Pons (tissue), 1 donor: ENCODE measurements at regions not wholly inside any gene's neighbourhood (a gene's known extent, or its start where the extent isn't known, plus 50 kb on each side); places are given as distances from the start of the nearest gene placed in this dataset.
"Not testable (repeated sequence)": the region's sequence is repeated elsewhere in the genome, so short reads cannot be mapped to it uniquely, and the experiment has no call there.

Source experiments
- DNase-seq: peaks from one replicate; pipeline ENCODE4 v3.0.0-alpha.2; 2016; ENCODE audit warnings: low spot score

GRCh38 chr3:82015241-82015640 is 253.8 kb upstream of the GBE1 start:
- DNase-seq, result no peak

DNA sequence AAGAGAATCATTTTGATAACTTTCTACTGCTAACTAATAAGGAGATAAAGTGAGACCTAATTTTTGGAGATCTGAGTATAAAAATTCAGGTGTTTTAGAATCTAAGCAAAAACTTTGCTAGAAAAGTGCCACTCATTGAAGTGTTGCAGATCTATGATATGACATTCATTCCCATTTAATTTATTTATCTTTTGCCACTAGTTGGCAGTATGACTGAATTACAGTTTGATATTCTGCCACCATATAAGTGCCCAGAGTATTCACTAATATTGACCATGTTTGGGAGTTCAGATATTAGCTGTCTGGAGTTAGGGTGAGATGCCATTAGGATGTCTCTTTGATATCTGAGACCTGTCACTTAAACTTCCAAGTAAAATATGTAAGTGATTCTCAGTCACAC is 251.3 kb upstream of the GBE1 start:
- no peak for DNase-seq

- DNase-seq, result no peak
Observed at GRCh38 chr3:82011336-82011735, 249.9 kb upstream of the GBE1 start.

DNA sequence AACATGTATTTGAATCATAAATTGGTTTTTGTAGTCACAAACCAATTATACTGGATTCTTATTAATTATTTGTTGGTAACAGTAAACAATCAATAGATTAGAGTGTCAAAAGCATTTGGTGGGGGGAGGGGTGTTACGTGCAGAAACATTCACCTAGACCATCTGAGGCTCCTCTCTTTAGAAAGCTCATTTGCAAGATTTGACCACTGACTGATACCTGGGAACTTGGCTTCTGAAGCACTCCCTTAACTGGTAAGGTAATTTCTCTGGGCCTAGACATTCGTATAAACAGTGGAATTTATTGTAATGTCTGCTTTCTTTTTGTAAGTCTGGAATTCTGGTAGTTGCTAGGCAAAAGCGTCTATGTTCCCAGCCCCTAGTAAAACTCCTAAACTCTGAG is 243.8 kb upstream of the GBE1 start:
- DNase-seq, result no peak

GRCh38 chr3:82004266-82004665 is 242.8 kb upstream of the GBE1 start:
- no peak for DNase-seq

DNA sequence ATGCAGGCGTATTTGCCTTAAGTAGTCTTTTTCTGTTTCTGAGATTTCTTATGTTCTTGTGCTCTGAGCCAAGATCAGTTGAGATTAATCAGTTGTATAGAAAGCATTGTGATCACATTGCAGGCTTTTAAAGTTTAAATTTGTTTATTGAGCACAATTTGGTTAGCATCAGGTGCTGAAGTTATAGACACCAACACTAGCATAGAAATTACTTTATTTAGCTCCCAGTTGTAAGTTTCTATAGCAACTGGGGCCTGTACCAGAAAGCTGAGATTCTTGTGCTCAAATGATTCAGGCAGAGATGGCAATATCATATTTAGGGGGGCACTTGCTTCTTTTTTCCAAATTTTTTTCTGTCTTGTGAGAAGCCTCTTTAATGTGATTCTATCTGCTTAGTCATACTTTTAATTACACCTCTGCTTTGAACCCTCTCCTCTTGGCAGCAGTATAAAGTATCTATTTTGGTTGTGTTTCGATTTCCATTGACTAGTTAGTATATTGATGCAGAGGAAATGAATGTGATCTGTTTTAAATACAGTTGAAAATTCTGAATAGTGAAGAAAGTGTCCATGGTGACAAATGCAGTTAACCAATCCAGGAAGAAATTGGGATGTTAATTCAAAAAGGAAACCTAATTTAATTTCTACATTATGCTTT is 241.7 kb upstream of the GBE1 start:
- no peak for DNase-seq

DNA sequence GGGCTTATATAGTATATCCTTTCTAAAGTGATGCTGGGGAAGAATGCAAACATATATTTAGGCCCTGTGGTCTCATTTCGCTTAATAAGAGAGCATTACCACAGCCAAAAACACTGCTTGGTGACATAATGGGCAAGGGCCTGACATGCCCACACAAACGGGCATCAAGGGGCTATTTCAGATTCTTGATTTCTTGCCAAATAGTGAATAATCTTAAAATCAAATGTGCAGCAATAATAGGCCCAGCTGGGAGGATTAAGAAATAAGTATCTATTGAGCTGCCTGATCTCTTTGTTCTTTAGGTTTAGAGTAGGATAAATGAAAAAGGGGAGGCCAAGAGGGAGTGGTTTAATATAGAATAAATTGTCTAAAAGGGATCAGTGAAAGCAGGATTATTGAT is 241.0 kb upstream of the GBE1 start:
- no peak for DNase-seq

GRCh38 chr3:82001276-82001923 is 240.0 kb upstream of the GBE1 start:
- DNase-seq, result no peak

DNA sequence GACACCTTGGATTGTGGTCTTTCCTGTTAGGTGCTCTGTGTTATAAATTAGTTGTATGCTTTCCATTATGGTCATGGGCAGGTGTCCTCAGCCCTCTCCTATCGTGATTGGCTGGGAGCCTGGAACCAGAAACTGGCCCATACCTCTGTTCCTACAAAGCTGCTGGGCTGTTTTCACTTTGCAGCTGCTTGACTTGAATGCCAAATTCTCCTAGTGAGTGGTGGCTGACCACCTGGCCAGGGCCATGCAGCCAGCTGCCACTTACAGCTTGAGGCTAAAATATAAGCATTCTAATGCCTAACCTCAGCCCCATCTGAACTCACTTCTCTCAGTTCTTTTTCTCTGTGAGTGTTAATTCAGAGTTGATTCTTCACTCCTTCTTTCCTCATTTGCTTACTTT is 239.3 kb upstream of the GBE1 start:
- peak; percentile 19 for DNase-seq

- no peak for DNase-seq
Observed at GRCh38 chr3:82000350-82000749, 238.9 kb upstream of the GBE1 start.

- DNase-seq, result no peak
Observed at GRCh38 chr3:81998907-81999306, 237.5 kb upstream of the GBE1 start.

DNA sequence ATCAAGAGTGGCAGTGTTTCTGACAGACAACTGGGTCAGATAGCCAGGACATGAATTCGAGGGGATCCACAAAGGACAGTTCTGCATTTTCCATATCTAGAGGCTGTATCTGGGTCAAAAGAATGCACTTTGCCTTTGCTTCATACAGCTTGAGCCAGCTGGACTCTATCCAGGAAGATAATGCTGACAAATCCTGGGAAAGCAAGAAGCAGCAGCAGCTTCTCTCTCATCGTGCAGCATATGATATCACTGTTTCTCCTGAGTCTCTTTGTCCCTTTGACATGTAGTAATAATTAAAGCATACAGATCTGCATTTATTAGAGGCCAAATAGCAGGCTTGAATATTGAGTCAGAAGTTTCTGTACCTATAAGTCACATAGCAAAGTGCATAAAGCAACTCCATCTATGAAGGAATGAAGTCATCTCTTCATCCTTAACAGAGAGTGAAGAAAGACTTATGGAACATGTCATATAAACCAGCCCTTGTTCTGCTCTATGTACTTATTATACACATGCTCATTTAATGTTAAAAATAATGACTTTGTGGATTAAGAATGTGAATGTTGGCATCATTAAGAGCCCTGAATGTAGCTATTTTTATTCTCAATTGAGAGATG is 236.8 kb upstream of the GBE1 start:
- no peak for DNase-seq

DNA sequence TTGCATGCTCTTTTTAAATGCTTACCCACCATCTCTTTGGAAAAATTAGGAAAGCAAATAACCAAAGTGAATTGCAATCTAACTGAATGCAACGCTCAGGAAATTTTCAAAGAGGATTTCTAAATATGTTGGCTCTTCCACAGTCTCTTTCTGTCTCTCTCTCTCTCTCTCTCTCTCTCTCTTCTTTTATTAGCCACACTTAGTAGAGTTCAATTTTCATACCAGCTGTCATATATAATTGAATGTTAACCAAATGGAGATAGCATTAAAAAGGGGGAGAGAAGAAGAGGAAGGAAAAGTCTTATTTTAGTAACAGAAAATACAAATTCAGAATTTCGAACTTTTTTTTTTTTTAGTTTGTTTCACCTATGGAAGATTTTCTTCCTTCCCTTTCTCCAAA is 235.9 kb upstream of the GBE1 start:
- DNase-seq, result no peak

DNA sequence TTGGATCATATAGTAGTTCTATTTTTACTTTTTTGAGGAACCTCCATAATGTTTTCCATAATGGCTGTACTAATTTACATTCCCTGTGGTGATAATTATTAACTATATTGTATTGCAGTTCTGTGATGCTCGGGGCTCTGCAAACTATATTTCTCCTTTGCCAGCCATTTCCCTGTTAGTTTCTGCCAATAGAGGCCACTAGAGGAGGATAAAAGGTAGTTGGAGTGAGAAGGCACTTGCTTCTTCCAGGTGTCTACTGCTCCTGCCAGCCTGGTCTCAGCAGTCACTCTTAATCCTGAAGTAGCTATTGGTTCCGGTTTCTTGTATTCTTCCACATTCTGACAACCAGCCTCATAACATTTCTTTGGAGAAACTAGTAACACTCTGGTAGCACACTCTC is 233.9 kb upstream of the GBE1 start:
- DNase-seq, result no peak

DNA sequence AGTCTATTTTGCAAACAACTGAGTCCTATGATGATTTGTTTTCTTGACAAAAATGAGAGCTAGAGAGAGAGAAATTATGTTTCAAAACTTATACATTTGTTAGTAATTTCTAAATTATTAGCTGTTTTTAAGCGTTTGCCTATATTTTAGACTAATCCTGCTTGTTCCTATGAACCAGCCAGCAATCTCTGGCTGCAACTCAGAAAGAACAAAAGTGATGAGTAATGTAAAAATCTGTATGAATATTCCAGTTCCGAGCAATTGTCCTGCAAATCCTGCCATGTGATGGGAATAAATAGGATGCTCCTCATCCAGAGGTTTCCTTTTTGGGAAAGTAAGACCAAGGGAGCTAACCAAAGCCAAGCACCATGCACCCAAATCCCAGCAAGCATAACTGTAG is 228.3 kb upstream of the GBE1 start:
- no peak for DNase-seq

GRCh38 chr3:81989274-81989673 is 227.8 kb upstream of the GBE1 start:
- DNase-seq, result no peak

DNA sequence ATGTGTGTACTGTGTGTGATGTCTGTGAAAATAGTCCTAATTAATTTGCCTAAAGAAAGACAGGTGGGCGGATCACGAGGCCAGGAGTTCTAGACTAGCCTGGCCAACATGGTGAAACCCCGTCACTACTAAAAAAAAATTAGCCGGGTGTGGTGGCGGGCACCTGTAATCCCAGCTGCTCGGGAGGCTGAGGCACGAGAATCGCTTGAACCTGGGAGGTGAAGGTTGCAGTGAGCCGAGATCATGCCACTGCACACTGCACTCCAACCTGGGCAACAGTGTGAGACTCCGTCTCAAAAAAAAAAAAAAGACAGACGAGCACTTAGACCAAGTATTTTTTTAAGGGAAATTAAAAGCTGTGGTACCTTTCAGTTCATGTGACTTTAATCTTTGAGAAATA is 226.0 kb upstream of the GBE1 start:
- not testable (repeated sequence) for DNase-seq

- no peak for DNase-seq
Observed at GRCh38 chr3:81985996-81986723, 224.7 kb upstream of the GBE1 start.

- DNase-seq, result no peak
Observed at GRCh38 chr3:81983382-81983781, 221.9 kb upstream of the GBE1 start.

DNA sequence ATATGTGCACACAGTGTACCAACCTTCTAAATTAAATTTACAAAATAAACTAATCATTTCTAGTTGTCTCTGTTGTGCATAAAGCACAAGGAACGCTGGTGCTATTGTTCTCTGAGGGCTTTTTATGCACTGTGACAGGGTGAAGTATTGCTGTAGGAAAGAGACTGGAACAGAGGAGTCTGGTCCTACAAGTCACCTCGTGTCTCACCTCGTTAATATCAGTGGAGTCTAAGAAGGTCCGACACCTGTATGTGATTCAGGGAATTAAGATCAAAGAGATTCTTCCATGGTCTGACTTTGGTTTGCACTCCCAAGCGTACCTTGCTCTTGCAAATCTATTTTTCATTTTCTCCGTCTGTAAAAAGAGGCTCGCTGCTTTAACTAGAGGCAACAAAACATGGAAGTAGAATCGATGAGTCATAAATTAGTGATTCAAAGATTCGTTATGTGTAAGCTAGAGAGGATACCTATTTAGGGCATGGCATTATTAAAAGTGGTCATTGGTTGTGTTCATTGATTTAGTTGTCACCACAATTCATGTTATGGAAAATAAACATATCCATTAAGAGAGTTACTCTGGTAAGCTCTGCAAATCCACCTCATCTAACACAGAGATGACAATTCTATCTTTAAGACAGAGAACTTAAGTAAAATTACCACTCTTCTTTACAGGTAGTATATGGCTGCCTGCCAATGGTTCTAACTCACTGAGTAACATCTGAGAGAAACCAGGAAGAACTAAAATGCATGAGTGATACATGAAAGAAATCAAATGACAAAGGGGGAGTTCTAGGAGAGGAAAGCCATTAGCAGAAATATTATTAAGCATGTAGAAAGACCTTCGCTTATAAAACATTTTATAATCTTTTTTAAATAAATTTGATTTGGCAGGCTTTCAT is 219.4 kb upstream of the GBE1 start:
- no peak for DNase-seq

GRCh38 chr3:81974751-81975150 is 213.3 kb upstream of the GBE1 start:
- DNase-seq, result no peak

DNA sequence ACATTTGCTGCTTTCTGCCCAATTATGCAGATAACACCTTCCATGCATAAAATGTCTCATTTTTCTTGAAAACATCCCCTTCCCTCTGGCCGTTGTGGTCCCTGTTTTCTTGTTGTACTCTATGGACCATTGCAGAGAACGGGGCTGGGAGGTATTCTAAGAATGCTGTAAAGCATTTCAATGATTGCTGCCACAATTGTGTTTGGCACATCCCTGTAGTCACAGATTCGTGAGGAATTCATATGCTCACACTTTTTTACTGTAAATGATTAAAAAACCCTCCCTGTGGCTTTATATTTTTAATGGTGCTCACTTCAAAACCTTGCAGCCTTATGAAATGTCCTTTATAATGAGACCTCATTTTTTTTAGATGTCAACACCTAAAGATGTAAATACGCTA is 207.2 kb upstream of the GBE1 start:
- DNase-seq, result no peak
